ENCODE measurements at regions not wholly inside any gene's neighbourhood (a gene's known extent, or its start where the extent isn't known, plus 50 kb on each side); places are given as distances from the start of the nearest gene placed in this dataset.

GRCh38 chr10:7485244-7485556, 74.4 kb upstream of the SFMBT2 start:
- 20% methylated on average over 9 of the region's 9 CpGs for WGBS (ENCODE audit: insufficient coverage, low coverage, low lambda C conversion rate, missing lambda C conversion rate)

GRCh38 chr10:7484456-7485243, 73.8 kb upstream of the SFMBT2 start:
- TF ChIP-seq CTCF (IDR thresholded peaks at IDR 0.05) = no peak
- TF ChIP-seq POLR2A (IDR thresholded peaks at IDR 0.05) = no peak
- ATAC-seq (peak; percentile 51 to 71 (median 58)), DNase-seq (no peak)
- Histone ChIP-seq H3K36me3 (no peaks in the 10 kb centered on the region), H3K4me1 (peaks cover 0 to 14% (median 0%) of the 10 kb centered on the region in 4 donors), H3K27me3 (no peaks in the 10 kb centered on the region), H3K4me3 (no peak overlapping the region), H3K27ac (peak overlapping the region in 1 of 3 donors; percentile 40), H3K9me3 (no peaks in the 10 kb centered on the region)
- WGBS (ENCODE audit: insufficient coverage, low coverage, low lambda C conversion rate, missing lambda C conversion rate) = 25% methylated on average over 12 of the region's 12 CpGs
- intact Hi-C loops (cut with DNase I) = no loop called here

More at GRCh38 chr10:7485244-7485556, 74.4 kb upstream of the SFMBT2 start:
- Histone ChIP-seq H3K9me3 (no peaks in the 10 kb centered on the region), H3K4me3 (no peak overlapping the region), H3K27me3 (no peaks in the 10 kb centered on the region), H3K27ac (no peak overlapping the region), H3K4me1 (peaks cover 0 to 14% (median 0%) of the 10 kb centered on the region in 4 donors), H3K36me3 (no peaks in the 10 kb centered on the region)
- intact Hi-C loops (cut with DNase I) = no loop called here
- DNase-seq (no peak), ATAC-seq (peak in 3 of 4 donors; percentile 7 to 27 (median 9))
- TF ChIP-seq CTCF (IDR thresholded peaks at IDR 0.05) = no peak
- no peak for TF ChIP-seq POLR2A (IDR thresholded peaks at IDR 0.05)

- Histone ChIP-seq H3K36me3 (no peaks in the 10 kb centered on the region), H3K27me3 (no peaks in the 10 kb centered on the region), H3K9me3 (no peaks in the 10 kb centered on the region), H3K4me3 (no peak overlapping the region), H3K27ac (peak overlapping the region in 1 of 3 donors; percentile 4), H3K4me1 (peaks cover 0 to 13% (median 0%) of the 10 kb centered on the region in 4 donors)
- intact Hi-C loops (cut with DNase I) = no loop called here
- 51% methylated on average over 9 of the region's 9 CpGs for WGBS (ENCODE audit: insufficient coverage, low coverage, low lambda C conversion rate, missing lambda C conversion rate)
- ATAC-seq (peak in 1 of 4 donors; percentile 10), DNase-seq (no peak)
- TF ChIP-seq CTCF (IDR thresholded peaks at IDR 0.05) (no peak), POLR2A (IDR thresholded peaks at IDR 0.05) (no peak)
Measured at GRCh38 chr10:7483848-7484247, 73.0 kb upstream of the SFMBT2 start.

- peaks cover 0 to 9% (median 0%) of the 10 kb centered on the region in 4 donors for H3K4me1 ChIP-seq
- TF ChIP-seq CTCF (IDR thresholded peaks at IDR 0.05) (no peak), POLR2A (IDR thresholded peaks at IDR 0.05) (no peak)
- H3K36me3 ChIP-seq = no peaks in the 10 kb centered on the region
- DNase-seq (no peak), ATAC-seq (no peak)
- intact Hi-C loops (cut with DNase I) = no loop called here
- no peaks in the 10 kb centered on the region for H3K27me3 ChIP-seq
- peak overlapping the region in 1 of 3 donors; percentile 4 for H3K27ac ChIP-seq
- H3K9me3 ChIP-seq = no peaks in the 10 kb centered on the region
- no CpG with 5 or more reads among the region's 8 CpGs for WGBS (ENCODE audit: insufficient coverage, low coverage, low lambda C conversion rate, missing lambda C conversion rate)
- no peak overlapping the region for H3K4me3 ChIP-seq
Measured at GRCh38 chr10:7482992-7483391, 72.2 kb upstream of the SFMBT2 start.
